ENCODE measurements at regions not wholly inside any gene's neighbourhood (a gene's known extent, or its start where the extent isn't known, plus 50 kb on each side); places are given as distances from the start of the nearest gene placed in this dataset.

- TF ChIP-seq ZNF565 (CRISPR knock-in tag; conservative IDR thresholded peaks at IDR 0.05; ENCODE audit: low read depth) (no peak), PATZ1 (CRISPR knock-in tag; IDR thresholded peaks at IDR 0.05; ENCODE audit: borderline replicate concordance) (no peak), ISL1 (CRISPR knock-in tag; IDR thresholded peaks at IDR 0.05) (0 out of 2 replicates have a peak, but pooled peaks have one; percentile 15), ARNTL (CRISPR knock-in tag; IDR thresholded peaks at IDR 0.05; ENCODE audit: borderline replicate concordance, low read depth) (no peak), RARB (CRISPR knock-in tag; IDR thresholded peaks at IDR 0.05) (no peak)
Measured at GRCh38 chr13:70357031-70357430, 248.8 kb upstream of the KLHL1 start.

All from SK-N-SH treated with all-trans-retinoic acid at 6 μM for 48 hours (cell line).